HG03520 (cell line): ENCODE measurements at regions not wholly inside any gene's neighbourhood (a gene's known extent, or its start where the extent isn't known, plus 50 kb on each side); places are given as distances from the start of the nearest gene placed in this dataset.

Source experiments
- ATAC-seq: cut with Tn5 transposase; IDR thresholded peaks from one replicate; pipeline ENCODE4 v1.9.1; 2021; ENCODE audit warnings: mild to moderate bottlenecking, moderate library complexity; ENCODE audit not compliant: unreplicated experiment

- no peak for ATAC-seq
Observed at GRCh38 chr18:45168866-45169600, 446.2 kb upstream of the SLC14A2 start.

- ATAC-seq = no peak
Observed at GRCh38 chr18:45169610-45170009, 445.7 kb upstream of the SLC14A2 start.

- no peak for ATAC-seq
Observed at GRCh38 chr18:45171679-45172191, 443.5 kb upstream of the SLC14A2 start.

- no peak for ATAC-seq
Observed at GRCh38 chr18:45173327-45173726, 441.9 kb upstream of the SLC14A2 start.

- no peak for ATAC-seq
Observed at GRCh38 chr18:45173799-45174519, 441.3 kb upstream of the SLC14A2 start.

- ATAC-seq = no peak
Observed at GRCh38 chr18:45174629-45175136, 440.6 kb upstream of the SLC14A2 start.

- no peak for ATAC-seq
Observed at GRCh38 chr18:45175511-45175910, 439.8 kb upstream of the SLC14A2 start.

- ATAC-seq = no peak
Observed at GRCh38 chr18:45186832-45187231, 428.4 kb upstream of the SLC14A2 start.

GRCh38 chr18:45191795-45192194 lies 423.5 kb upstream of the SLC14A2 start:
- no peak for ATAC-seq

GRCh38 chr18:45197526-45197970 lies 417.7 kb upstream of the SLC14A2 start:
- ATAC-seq = peak; percentile 99

GRCh38 chr18:45198526-45198925 lies 416.8 kb upstream of the SLC14A2 start:
- no peak for ATAC-seq

GRCh38 chr18:45201029-45201428 lies 414.2 kb upstream of the SLC14A2 start:
- no peak for ATAC-seq

- ATAC-seq = no peak
Observed at GRCh38 chr18:45201489-45201888, 413.8 kb upstream of the SLC14A2 start.

- no peak for ATAC-seq
Observed at GRCh38 chr18:45202061-45202460, 413.2 kb upstream of the SLC14A2 start.

GRCh38 chr18:45203677-45204076 lies 411.6 kb upstream of the SLC14A2 start:
- no peak for ATAC-seq

- ATAC-seq = no peak
Observed at GRCh38 chr18:45207328-45207727, 407.9 kb upstream of the SLC14A2 start.

- ATAC-seq = no peak
Observed at GRCh38 chr18:45208164-45208563, 407.1 kb upstream of the SLC14A2 start.

GRCh38 chr18:45212181-45213039 lies 402.9 kb upstream of the SLC14A2 start:
- ATAC-seq = peak; percentile 100

GRCh38 chr18:45213040-45213333 lies 402.3 kb upstream of the SLC14A2 start:
- peak; percentile 20 for ATAC-seq

GRCh38 chr18:45218436-45218835 lies 396.8 kb upstream of the SLC14A2 start:
- no peak for ATAC-seq

- ATAC-seq = no peak
Observed at GRCh38 chr18:45221363-45221762, 393.9 kb upstream of the SLC14A2 start.
